ENCODE measurements at regions not wholly inside any gene's neighbourhood (a gene's known extent, or its start where the extent isn't known, plus 50 kb on each side); places are given as distances from the start of the nearest gene placed in this dataset.

GRCh38 chr10:79002336-79002735 is 66.4 kb upstream of the ZMIZ1 start:
- no peaks in the 10 kb centered on the region for H3K27me3 ChIP-seq
- no peaks in the 10 kb centered on the region for H3K36me3 ChIP-seq
- DNase-seq: peak; percentile 26 to 51
- intact Hi-C loops (cut with DNase I): no loop called here
- no peak overlapping the region for H3K4me3 ChIP-seq (replicated peaks in 1 of 3)
- H3K9me3 ChIP-seq: no peaks in the 10 kb centered on the region
- WGBS, 2 donors: 79 to 86% methylated on average over 3 of the region's 3 CpGs
- TF ChIP-seq POLR2A (IDR thresholded peaks at IDR 0.05) (no peak), CTCF (IDR thresholded peaks at IDR 0.05) (no peak)
- H3K4me1 ChIP-seq: peaks cover 39 to 61% of the 10 kb centered on the region in 2 donors
- H3K27ac ChIP-seq: peak overlapping the region; percentile 87 to 91 (median 89)

GRCh38 chr10:79003183-79004100 is 65.3 kb upstream of the ZMIZ1 start:
- H3K4me1 ChIP-seq: peaks cover 44 to 57% of the 10 kb centered on the region in 2 donors
- peak in 1 of 2 donors; percentile 86 for TF ChIP-seq POLR2A (IDR thresholded peaks at IDR 0.05)
- peak in 3 of 6 experiments; percentile 34 to 45 (median 37) for TF ChIP-seq CTCF (IDR thresholded peaks at IDR 0.05)
- no peak overlapping the region for H3K4me3 ChIP-seq (replicated peaks in 1 of 3)
- DNase-seq: peak; percentile 96
- H3K36me3 ChIP-seq: no peaks in the 10 kb centered on the region
- 44 to 45% methylated on average over 14 to 17 of the region's 19 CpGs for WGBS, 2 donors
- peak overlapping the region; percentile 87 to 91 (median 89) for H3K27ac ChIP-seq
- H3K27me3 ChIP-seq: no peaks in the 10 kb centered on the region
- intact Hi-C loops (cut with DNase I): no loop called here
- H3K9me3 ChIP-seq: no peaks in the 10 kb centered on the region

GRCh38 chr10:79004311-79004710 is 64.5 kb upstream of the ZMIZ1 start:
- Histone ChIP-seq H3K4me1 (peaks cover 44 to 57% of the 10 kb centered on the region in 2 donors), H3K27ac (peak overlapping the region; percentile 87 to 91 (median 89)), H3K36me3 (no peaks in the 10 kb centered on the region), H3K27me3 (no peaks in the 10 kb centered on the region), H3K4me3 (replicated peaks in 1 of 3) (no peak overlapping the region), H3K9me3 (no peaks in the 10 kb centered on the region)
- DNase-seq: peak; percentile 38 to 56
- intact Hi-C loops (cut with DNase I): no loop called here
- WGBS, 2 donors: 54 to 65% methylated on average over 5 of the region's 5 CpGs
- TF ChIP-seq POLR2A (IDR thresholded peaks at IDR 0.05): no peak
- no peak for TF ChIP-seq CTCF (IDR thresholded peaks at IDR 0.05)

GRCh38 chr10:79005126-79005810 is 63.5 kb upstream of the ZMIZ1 start:
- Histone ChIP-seq H3K27me3 (no peaks in the 10 kb centered on the region), H3K4me3 (replicated peaks in 1 of 3) (no peak overlapping the region), H3K36me3 (no peaks in the 10 kb centered on the region), H3K27ac (peak overlapping the region; percentile 87 to 91 (median 89)), H3K9me3 (no peaks in the 10 kb centered on the region), H3K4me1 (peaks cover 44 to 57% of the 10 kb centered on the region in 2 donors)
- intact Hi-C loops (cut with DNase I): no loop called here
- DNase-seq: peak; percentile 65 to 79
- TF ChIP-seq POLR2A (IDR thresholded peaks at IDR 0.05) (peak in 1 of 2 donors; percentile 43), CTCF (IDR thresholded peaks at IDR 0.05) (no peak)
- 50 to 56% methylated on average over 9 to 11 of the region's 11 CpGs for WGBS, 2 donors

Measured in thyroid gland (tissue), 4 donors.